ENCODE measurements at regions not wholly inside any gene's neighbourhood (a gene's known extent, or its start where the extent isn't known, plus 50 kb on each side); places are given as distances from the start of the nearest gene placed in this dataset.

GRCh38 chr7:85423209-85423895 lies 236.5 kb upstream of the SEMA3D start:
- H3K4me3 Mint-ChIP-seq: no peak overlapping the region
- H3K4me1 Mint-ChIP-seq (ENCODE audit: low read depth): no peaks in the 10 kb centered on the region
- no peaks in the 10 kb centered on the region for H3K36me3 Mint-ChIP-seq (ENCODE audit: low read depth)
- no peaks in the 10 kb centered on the region for H3K27me3 Mint-ChIP-seq
- H3K9me3 Mint-ChIP-seq: peaks cover 5% of the 10 kb centered on the region
- H3K27ac Mint-ChIP-seq: no peak overlapping the region
- intact Hi-C loops (cut with micrococcal nuclease): no loop called here

- no peak overlapping the region for H3K27ac Mint-ChIP-seq
- H3K9me3 Mint-ChIP-seq: no peaks in the 10 kb centered on the region
- intact Hi-C loops (cut with micrococcal nuclease): no loop called here
- H3K36me3 Mint-ChIP-seq (ENCODE audit: low read depth): no peaks in the 10 kb centered on the region
- H3K27me3 Mint-ChIP-seq: no peaks in the 10 kb centered on the region
- H3K4me3 Mint-ChIP-seq: no peak overlapping the region
- no peaks in the 10 kb centered on the region for H3K4me1 Mint-ChIP-seq (ENCODE audit: low read depth)
Observed at GRCh38 chr7:85415743-85416142, 228.9 kb upstream of the SEMA3D start.

GRCh38 chr7:85413718-85414117 lies 226.9 kb upstream of the SEMA3D start:
- Mint-ChIP-seq H3K4me3 (no peak overlapping the region), H3K36me3 (ENCODE audit: low read depth) (no peaks in the 10 kb centered on the region), H3K27ac (no peak overlapping the region), H3K9me3 (no peaks in the 10 kb centered on the region), H3K4me1 (ENCODE audit: low read depth) (no peaks in the 10 kb centered on the region), H3K27me3 (no peaks in the 10 kb centered on the region)
- intact Hi-C loops (cut with micrococcal nuclease): no loop called here

GRCh38 chr7:85412912-85413311 lies 226.1 kb upstream of the SEMA3D start:
- Mint-ChIP-seq H3K36me3 (ENCODE audit: low read depth) (no peaks in the 10 kb centered on the region), H3K4me1 (ENCODE audit: low read depth) (no peaks in the 10 kb centered on the region), H3K4me3 (no peak overlapping the region), H3K27me3 (no peaks in the 10 kb centered on the region), H3K27ac (no peak overlapping the region), H3K9me3 (no peaks in the 10 kb centered on the region)
- intact Hi-C loops (cut with micrococcal nuclease): no loop called here

GRCh38 chr7:85407391-85407790 lies 220.5 kb upstream of the SEMA3D start:
- H3K27me3 Mint-ChIP-seq: no peaks in the 10 kb centered on the region
- no peaks in the 10 kb centered on the region for H3K9me3 Mint-ChIP-seq
- no peak overlapping the region for H3K27ac Mint-ChIP-seq
- no peaks in the 10 kb centered on the region for H3K4me1 Mint-ChIP-seq (ENCODE audit: low read depth)
- H3K4me3 Mint-ChIP-seq: no peak overlapping the region
- intact Hi-C loops (cut with micrococcal nuclease): no loop called here
- H3K36me3 Mint-ChIP-seq (ENCODE audit: low read depth): no peaks in the 10 kb centered on the region

- no peaks in the 10 kb centered on the region for H3K4me1 Mint-ChIP-seq (ENCODE audit: low read depth)
- no peak overlapping the region for H3K4me3 Mint-ChIP-seq
- no peak overlapping the region for H3K27ac Mint-ChIP-seq
- no peaks in the 10 kb centered on the region for H3K9me3 Mint-ChIP-seq
- intact Hi-C loops (cut with micrococcal nuclease): no loop called here
- H3K27me3 Mint-ChIP-seq: no peaks in the 10 kb centered on the region
- H3K36me3 Mint-ChIP-seq (ENCODE audit: low read depth): no peaks in the 10 kb centered on the region
Observed at GRCh38 chr7:85405016-85405902, 218.4 kb upstream of the SEMA3D start.

DNA sequence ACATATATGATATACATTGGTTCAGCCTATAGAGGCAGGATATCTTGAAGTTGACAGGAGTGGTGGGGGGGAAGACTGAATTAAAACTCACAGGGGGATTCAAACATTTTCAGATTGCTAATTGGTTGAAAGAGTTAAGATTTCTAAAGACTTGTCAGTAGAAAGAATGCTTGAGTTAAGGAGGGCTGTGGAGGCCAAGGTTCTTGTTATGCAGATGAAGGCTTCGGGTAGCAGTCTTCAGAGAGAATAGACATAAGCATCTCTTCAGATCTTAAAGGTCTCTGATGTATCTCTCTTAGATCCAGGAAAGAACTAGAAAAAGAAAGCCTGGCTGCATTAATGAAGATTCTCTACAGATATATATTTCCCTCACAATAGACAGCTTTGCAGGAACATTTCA lies 209.8 kb upstream of the SEMA3D start:
- H3K27ac Mint-ChIP-seq: no peak overlapping the region
- no peak overlapping the region for H3K4me3 Mint-ChIP-seq
- no peaks in the 10 kb centered on the region for H3K4me1 Mint-ChIP-seq (ENCODE audit: low read depth)
- no peaks in the 10 kb centered on the region for H3K36me3 Mint-ChIP-seq (ENCODE audit: low read depth)
- peaks cover 11% of the 10 kb centered on the region for H3K9me3 Mint-ChIP-seq
- intact Hi-C loops (cut with micrococcal nuclease): no loop called here
- H3K27me3 Mint-ChIP-seq: no peaks in the 10 kb centered on the region

- Mint-ChIP-seq H3K27me3 (no peaks in the 10 kb centered on the region), H3K4me3 (no peak overlapping the region), H3K9me3 (peaks cover 11% of the 10 kb centered on the region), H3K36me3 (ENCODE audit: low read depth) (no peaks in the 10 kb centered on the region), H3K27ac (no peak overlapping the region), H3K4me1 (ENCODE audit: low read depth) (no peaks in the 10 kb centered on the region)
- intact Hi-C loops (cut with micrococcal nuclease): no loop called here
Observed at GRCh38 chr7:85392789-85393188, 205.9 kb upstream of the SEMA3D start.

DNA sequence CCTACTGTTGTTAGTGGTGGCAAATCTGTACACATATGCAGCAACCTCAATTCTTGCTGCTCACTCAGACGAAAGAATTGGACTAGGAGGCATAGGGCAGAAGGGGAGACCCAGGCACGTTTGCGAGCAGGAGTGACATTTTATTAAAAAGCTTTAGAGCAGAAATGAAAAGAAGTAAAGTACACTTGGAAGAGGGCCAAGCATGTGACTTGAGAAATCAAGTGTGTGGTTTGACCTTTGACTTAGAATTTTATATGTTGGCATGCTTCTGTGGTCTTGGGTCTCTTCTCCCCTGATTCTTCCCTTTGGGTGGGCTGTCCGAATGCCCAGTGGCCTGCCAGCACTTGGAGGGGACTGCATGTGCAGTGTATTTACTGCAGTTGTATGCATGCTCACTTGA lies 205.5 kb upstream of the SEMA3D start:
- intact Hi-C loops (cut with micrococcal nuclease): no loop called here
- H3K9me3 Mint-ChIP-seq: peaks cover 11% of the 10 kb centered on the region
- H3K4me3 Mint-ChIP-seq: no peak overlapping the region
- H3K27me3 Mint-ChIP-seq: no peaks in the 10 kb centered on the region
- no peaks in the 10 kb centered on the region for H3K36me3 Mint-ChIP-seq (ENCODE audit: low read depth)
- H3K4me1 Mint-ChIP-seq (ENCODE audit: low read depth): no peaks in the 10 kb centered on the region
- no peak overlapping the region for H3K27ac Mint-ChIP-seq

DNA sequence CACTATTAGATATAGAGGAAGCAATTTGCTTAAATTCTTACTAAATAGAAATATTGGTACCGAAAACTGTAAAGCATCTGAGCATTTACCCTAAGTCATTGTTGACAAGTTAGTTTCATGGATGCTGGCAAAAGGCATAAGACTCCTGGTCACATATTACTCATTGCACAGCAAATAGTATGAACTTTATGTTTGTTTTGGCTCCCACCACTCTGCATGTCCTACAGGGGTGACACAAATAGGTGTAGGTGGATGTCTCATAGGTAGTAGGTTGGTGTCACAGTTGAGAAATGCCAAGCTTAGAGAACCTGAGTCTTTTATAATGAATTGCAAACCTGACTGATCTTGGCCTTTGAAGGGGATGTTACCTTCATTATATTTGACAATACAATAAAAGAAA lies 199.6 kb upstream of the SEMA3D start:
- Mint-ChIP-seq H3K27me3 (no peaks in the 10 kb centered on the region), H3K36me3 (ENCODE audit: low read depth) (no peaks in the 10 kb centered on the region), H3K27ac (no peak overlapping the region), H3K4me1 (ENCODE audit: low read depth) (no peaks in the 10 kb centered on the region), H3K9me3 (peaks cover 12% of the 10 kb centered on the region), H3K4me3 (no peak overlapping the region)
- intact Hi-C loops (cut with micrococcal nuclease): no loop called here

DNA sequence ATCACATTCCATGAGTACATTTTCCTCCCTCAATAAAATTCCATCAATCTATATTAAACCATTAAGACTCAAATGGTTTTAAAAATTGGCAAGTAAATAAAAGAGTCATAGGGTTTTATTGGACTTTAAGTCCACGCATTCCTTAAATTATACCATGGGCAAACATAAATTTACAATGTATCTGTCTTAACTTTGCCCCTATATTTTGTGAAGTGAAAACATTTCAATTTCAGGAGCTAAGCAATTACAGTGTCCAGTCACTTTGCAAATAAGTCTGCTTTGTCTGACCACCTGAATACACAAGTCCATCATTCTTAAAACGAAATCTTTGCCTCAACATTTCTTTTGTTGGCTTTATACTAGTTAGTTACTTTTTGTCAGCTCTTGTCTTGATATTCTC lies 197.5 kb upstream of the SEMA3D start:
- H3K9me3 Mint-ChIP-seq: peaks cover 19% of the 10 kb centered on the region
- no peaks in the 10 kb centered on the region for H3K4me1 Mint-ChIP-seq (ENCODE audit: low read depth)
- intact Hi-C loops (cut with micrococcal nuclease): no loop called here
- no peak overlapping the region for H3K4me3 Mint-ChIP-seq
- H3K27me3 Mint-ChIP-seq: no peaks in the 10 kb centered on the region
- no peaks in the 10 kb centered on the region for H3K36me3 Mint-ChIP-seq (ENCODE audit: low read depth)
- no peak overlapping the region for H3K27ac Mint-ChIP-seq

- Mint-ChIP-seq H3K9me3 (peaks cover 19% of the 10 kb centered on the region), H3K27me3 (no peaks in the 10 kb centered on the region), H3K4me3 (no peak overlapping the region), H3K36me3 (ENCODE audit: low read depth) (no peaks in the 10 kb centered on the region), H3K27ac (no peak overlapping the region), H3K4me1 (ENCODE audit: low read depth) (no peaks in the 10 kb centered on the region)
- intact Hi-C loops (cut with micrococcal nuclease): no loop called here
Observed at GRCh38 chr7:85381212-85381611, 194.4 kb upstream of the SEMA3D start.

DNA sequence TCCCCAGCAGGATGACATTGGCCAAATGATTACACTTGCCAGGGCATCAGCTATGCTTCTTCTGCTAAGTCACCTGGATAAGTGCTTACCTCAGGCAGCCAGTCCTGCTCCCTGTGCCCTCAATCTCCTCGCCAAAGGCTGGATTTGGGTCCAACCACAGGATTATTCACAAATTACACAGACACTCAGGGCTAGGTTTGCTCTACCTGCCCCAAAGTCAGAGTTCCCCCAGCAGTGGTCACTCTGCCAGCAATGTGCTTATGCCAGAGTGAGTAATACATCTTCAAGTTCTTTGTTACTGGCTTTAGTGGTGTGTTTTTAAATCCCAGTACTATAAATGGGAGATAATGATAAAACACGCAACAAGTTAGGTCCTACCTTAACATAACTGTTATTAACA lies 189.7 kb upstream of the SEMA3D start:
- intact Hi-C loops (cut with micrococcal nuclease): no loop called here
- Mint-ChIP-seq H3K36me3 (ENCODE audit: low read depth) (no peaks in the 10 kb centered on the region), H3K27ac (no peak overlapping the region), H3K9me3 (peaks cover 8% of the 10 kb centered on the region), H3K4me1 (ENCODE audit: low read depth) (no peaks in the 10 kb centered on the region), H3K4me3 (no peak overlapping the region), H3K27me3 (no peaks in the 10 kb centered on the region)

- Mint-ChIP-seq H3K4me3 (no peak overlapping the region), H3K27me3 (no peaks in the 10 kb centered on the region), H3K27ac (no peak overlapping the region), H3K36me3 (ENCODE audit: low read depth) (no peaks in the 10 kb centered on the region), H3K9me3 (no peaks in the 10 kb centered on the region), H3K4me1 (ENCODE audit: low read depth) (no peaks in the 10 kb centered on the region)
- intact Hi-C loops (cut with micrococcal nuclease): no loop called here
Observed at GRCh38 chr7:85356916-85357315, 170.1 kb upstream of the SEMA3D start.

All from dendritic cell treated with granulocyte-macrophage colony-stimulating factor and Interleukin-4, amounts not matched to agents 40 ng/mL and 50 ng/mL, for 4 days (primary cell).